Colonic mucosa (tissue), 4 donors: ENCODE measurements at regions not wholly inside any gene's neighbourhood (a gene's known extent, or its start where the extent isn't known, plus 50 kb on each side); places are given as distances from the start of the nearest gene placed in this dataset.

ENCODE experiments used
- DNase-seq: peaks from one replicate; pipeline ENCODE4 v3.0.0-alpha.2; 2020
- H3K27ac ChIP-seq: fragments of 200-600 bp; one replicate; pipeline ENCODE4 v1.8.0; 2021
- H3K27me3 ChIP-seq: fragments of 200-600 bp; one replicate; pipeline ENCODE4 v1.8.0; 2021
- H3K36me3 ChIP-seq: fragments of 200-600 bp; one replicate; pipeline ENCODE4 v1.8.0; 2021
- H3K4me1 ChIP-seq: fragments of 200-600 bp; one replicate; pipeline ENCODE4 v1.8.0; 2021; ENCODE audit warnings: mild to moderate bottlenecking
- H3K4me3 ChIP-seq: fragments of 200-600 bp; one replicate; pipeline ENCODE4 v1.8.0; 2021
- H3K9ac ChIP-seq, 2 donors: one replicate each; pipeline ENCODE4 v1.7.0; 2013; ENCODE audit warnings: control low read depth in 2 of 2, low read depth in 2 of 2, low read length in 2 of 2
- H3K9me3 ChIP-seq: fragments of 200-600 bp; one replicate; pipeline ENCODE4 v1.8.0; 2021
- CTCF ChIP-seq: fragments of 200-600 bp; IDR thresholded peaks from one replicate; pipeline ENCODE4 v1.8.0; 2022; ENCODE audit warnings: antibody characterized with exemption, mild to moderate bottlenecking
- intact Hi-C: fragments of 100-400 bp; cut with DNase I; formaldehyde crosslinking; loops from one replicate; pipeline ENCODE4 v1.14.1; 2022
- donor health status: healthy.
- donor health status: DM: no; HTN: no; CAD: no.
- donor health status: DM: no; HTN: no; CAD: no.

GRCh38 chr2:129484999-129485897 is 494.2 kb upstream of the RAB6C start:
- Histone ChIP-seq H3K4me3 (no peak overlapping the region), H3K27ac (no peak overlapping the region), H3K27me3 (no peaks in the 10 kb centered on the region), H3K9ac (no peak overlapping the region), H3K9me3 (no peaks in the 10 kb centered on the region), H3K4me1 (no peaks in the 10 kb centered on the region), H3K36me3 (no peaks in the 10 kb centered on the region)
- no peak for DNase-seq
- intact Hi-C loops, result no loop called here
- TF ChIP-seq CTCF, result no peak

GRCh38 chr2:129488376-129488775 is 491.1 kb upstream of the RAB6C start:
- intact Hi-C loops, result no loop called here
- Histone ChIP-seq H3K27ac (no peak overlapping the region), H3K4me1 (no peaks in the 10 kb centered on the region), H3K27me3 (no peaks in the 10 kb centered on the region), H3K9me3 (no peaks in the 10 kb centered on the region), H3K36me3 (no peaks in the 10 kb centered on the region), H3K4me3 (no peak overlapping the region), H3K9ac (no peak overlapping the region)
- no peak for DNase-seq
- TF ChIP-seq CTCF, result no peak

GRCh38 chr2:129490641-129491040 is 488.8 kb upstream of the RAB6C start:
- Histone ChIP-seq H3K9me3 (no peaks in the 10 kb centered on the region), H3K27ac (no peak overlapping the region), H3K9ac (no peak overlapping the region), H3K27me3 (no peaks in the 10 kb centered on the region), H3K4me1 (no peaks in the 10 kb centered on the region), H3K36me3 (no peaks in the 10 kb centered on the region), H3K4me3 (no peak overlapping the region)
- no peak for DNase-seq
- TF ChIP-seq CTCF, result no peak
- intact Hi-C loops, result no loop called here

GRCh38 chr2:129491308-129491707 is 488.2 kb upstream of the RAB6C start:
- intact Hi-C loops, result no loop called here
- H3K36me3 ChIP-seq, result no peaks in the 10 kb centered on the region

GRCh38 chr2:129492548-129492947 is 486.9 kb upstream of the RAB6C start:
- intact Hi-C loops, result no loop called here
- H3K4me1 ChIP-seq, result no peaks in the 10 kb centered on the region

More at GRCh38 chr2:129491308-129491707, 488.2 kb upstream of the RAB6C start:
- no peak for DNase-seq
- Histone ChIP-seq H3K27ac (no peak overlapping the region), H3K4me1 (no peaks in the 10 kb centered on the region), H3K9me3 (no peaks in the 10 kb centered on the region), H3K9ac (no peak overlapping the region), H3K4me3 (no peak overlapping the region), H3K27me3 (no peaks in the 10 kb centered on the region)
- TF ChIP-seq CTCF, result no peak

More at GRCh38 chr2:129492548-129492947, 486.9 kb upstream of the RAB6C start:
- H3K4me3 ChIP-seq, result no peak overlapping the region
- no peaks in the 10 kb centered on the region for H3K36me3 ChIP-seq
- no peak for TF ChIP-seq CTCF
- no peaks in the 10 kb centered on the region for H3K9me3 ChIP-seq
- no peak for DNase-seq
- H3K27ac ChIP-seq, result no peak overlapping the region
- H3K27me3 ChIP-seq, result no peaks in the 10 kb centered on the region
- H3K9ac ChIP-seq, result no peak overlapping the region
